ENCODE measurements at regions not wholly inside any gene's neighbourhood (a gene's known extent, or its start where the extent isn't known, plus 50 kb on each side); places are given as distances from the start of the nearest gene placed in this dataset.
"Not testable (repeated sequence)": the region's sequence is repeated elsewhere in the genome, so short reads cannot be mapped to it uniquely, and the experiment has no call there.

- Histone ChIP-seq H3K27ac (no peak overlapping the region), H3K4me3 (no peak overlapping the region)
- peak; percentile 53 for DNase-seq (ENCODE audit: low spot score)
- TF ChIP-seq CTCF (IDR thresholded peaks at IDR 0.05): no peak
These were observed 2896.7 kb upstream of the TEKT4 start for GRCh38 chr2:91974401-91975129.

- Histone ChIP-seq H3K4me3 (no peak overlapping the region), H3K27ac (no peak overlapping the region)
- DNase-seq (ENCODE audit: low spot score): no peak
- no peak for TF ChIP-seq CTCF (IDR thresholded peaks at IDR 0.05)
These were observed 2896.1 kb upstream of the TEKT4 start for GRCh38 chr2:91975130-91975491.

- not testable (repeated sequence) for H3K27ac ChIP-seq, H3K4me3 ChIP-seq
- DNase-seq (ENCODE audit: low spot score): peak; percentile 46
These were observed 2890.1 kb upstream of the TEKT4 start for GRCh38 chr2:91981016-91981668.

GRCh38 chr2:91981669-91982020 is 2889.6 kb upstream of the TEKT4 start:
- not testable (repeated sequence) for H3K27ac ChIP-seq; DNase-seq (ENCODE audit: low spot score); H3K4me3 ChIP-seq

- H3K4me3 ChIP-seq; DNase-seq (ENCODE audit: low spot score); H3K27ac ChIP-seq: not testable (repeated sequence)
These were observed 2889.0 kb upstream of the TEKT4 start for GRCh38 chr2:91982217-91982616.

- not testable (repeated sequence) for H3K27ac ChIP-seq; H3K4me3 ChIP-seq; DNase-seq (ENCODE audit: low spot score)
These were observed 2888.0 kb upstream of the TEKT4 start for GRCh38 chr2:91983257-91983656.

- DNase-seq (ENCODE audit: low spot score); H3K27ac ChIP-seq; H3K4me3 ChIP-seq: not testable (repeated sequence)
These were observed 2887.5 kb upstream of the TEKT4 start for GRCh38 chr2:91983696-91984095.

- DNase-seq (ENCODE audit: low spot score); H3K27ac ChIP-seq; H3K4me3 ChIP-seq: not testable (repeated sequence)
These were observed 2887.1 kb upstream of the TEKT4 start for GRCh38 chr2:91984107-91984506.

- H3K27ac ChIP-seq, H3K4me3 ChIP-seq: not testable (repeated sequence)
- peak; percentile 64 for DNase-seq (ENCODE audit: low spot score)
These were observed 2885.7 kb upstream of the TEKT4 start for GRCh38 chr2:91985490-91985889.

- H3K4me3 ChIP-seq; H3K27ac ChIP-seq; DNase-seq (ENCODE audit: low spot score): not testable (repeated sequence)
These were observed 2884.3 kb upstream of the TEKT4 start for GRCh38 chr2:91986893-91987292.

- not testable (repeated sequence) for H3K27ac ChIP-seq; H3K4me3 ChIP-seq; DNase-seq (ENCODE audit: low spot score)
These were observed 2882.5 kb upstream of the TEKT4 start for GRCh38 chr2:91988754-91989153.

GRCh38 chr2:91989781-91990180 is 2881.4 kb upstream of the TEKT4 start:
- H3K27ac ChIP-seq; H3K4me3 ChIP-seq; DNase-seq (ENCODE audit: low spot score): not testable (repeated sequence)

GRCh38 chr2:92006557-92006956 is 2864.7 kb upstream of the TEKT4 start:
- not testable (repeated sequence) for H3K4me3 ChIP-seq; DNase-seq (ENCODE audit: low spot score); H3K27ac ChIP-seq

All from coronary artery (tissue), 2 donors.